K562 (cell line): ENCODE measurements at regions not wholly inside any gene's neighbourhood (a gene's known extent, or its start where the extent isn't known, plus 50 kb on each side); places are given as distances from the start of the nearest gene placed in this dataset.

Experiments used
- AFF4 ChIP-seq: sonication (generic); formaldehyde crosslinking; IDR thresholded peaks from 2 replicates; pipeline ENCODE4 v1.8.0; 2023; ENCODE audit warnings: mild to moderate bottlenecking, missing genetic modification reagents
- ELK3 ChIP-seq: fragments of 450-650 bp; formaldehyde crosslinking; IDR thresholded peaks from 2 replicates; pipeline ENCODE4 v1.4.0; 2020; ENCODE audit warnings: mild to moderate bottlenecking
- ZNF316 ChIP-seq: fragments of 450-650 bp; IDR thresholded peaks from 2 replicates; pipeline ENCODE4 v1.6.1; 2016
- TF ChIP-seq, protein P1 (sequence below): sonication (generic); formaldehyde crosslinking; IDR thresholded peaks from 2 replicates; pipeline ENCODE4 v1.8.1; 2023; ENCODE audit warnings: missing genetic modification reagents, mild to moderate bottlenecking, borderline replicate concordance

GRCh38 chr18:43656547-43656946 lies 379.3 kb upstream of the SYT4 start (continued):
- TF ChIP-seq, protein P1, sequence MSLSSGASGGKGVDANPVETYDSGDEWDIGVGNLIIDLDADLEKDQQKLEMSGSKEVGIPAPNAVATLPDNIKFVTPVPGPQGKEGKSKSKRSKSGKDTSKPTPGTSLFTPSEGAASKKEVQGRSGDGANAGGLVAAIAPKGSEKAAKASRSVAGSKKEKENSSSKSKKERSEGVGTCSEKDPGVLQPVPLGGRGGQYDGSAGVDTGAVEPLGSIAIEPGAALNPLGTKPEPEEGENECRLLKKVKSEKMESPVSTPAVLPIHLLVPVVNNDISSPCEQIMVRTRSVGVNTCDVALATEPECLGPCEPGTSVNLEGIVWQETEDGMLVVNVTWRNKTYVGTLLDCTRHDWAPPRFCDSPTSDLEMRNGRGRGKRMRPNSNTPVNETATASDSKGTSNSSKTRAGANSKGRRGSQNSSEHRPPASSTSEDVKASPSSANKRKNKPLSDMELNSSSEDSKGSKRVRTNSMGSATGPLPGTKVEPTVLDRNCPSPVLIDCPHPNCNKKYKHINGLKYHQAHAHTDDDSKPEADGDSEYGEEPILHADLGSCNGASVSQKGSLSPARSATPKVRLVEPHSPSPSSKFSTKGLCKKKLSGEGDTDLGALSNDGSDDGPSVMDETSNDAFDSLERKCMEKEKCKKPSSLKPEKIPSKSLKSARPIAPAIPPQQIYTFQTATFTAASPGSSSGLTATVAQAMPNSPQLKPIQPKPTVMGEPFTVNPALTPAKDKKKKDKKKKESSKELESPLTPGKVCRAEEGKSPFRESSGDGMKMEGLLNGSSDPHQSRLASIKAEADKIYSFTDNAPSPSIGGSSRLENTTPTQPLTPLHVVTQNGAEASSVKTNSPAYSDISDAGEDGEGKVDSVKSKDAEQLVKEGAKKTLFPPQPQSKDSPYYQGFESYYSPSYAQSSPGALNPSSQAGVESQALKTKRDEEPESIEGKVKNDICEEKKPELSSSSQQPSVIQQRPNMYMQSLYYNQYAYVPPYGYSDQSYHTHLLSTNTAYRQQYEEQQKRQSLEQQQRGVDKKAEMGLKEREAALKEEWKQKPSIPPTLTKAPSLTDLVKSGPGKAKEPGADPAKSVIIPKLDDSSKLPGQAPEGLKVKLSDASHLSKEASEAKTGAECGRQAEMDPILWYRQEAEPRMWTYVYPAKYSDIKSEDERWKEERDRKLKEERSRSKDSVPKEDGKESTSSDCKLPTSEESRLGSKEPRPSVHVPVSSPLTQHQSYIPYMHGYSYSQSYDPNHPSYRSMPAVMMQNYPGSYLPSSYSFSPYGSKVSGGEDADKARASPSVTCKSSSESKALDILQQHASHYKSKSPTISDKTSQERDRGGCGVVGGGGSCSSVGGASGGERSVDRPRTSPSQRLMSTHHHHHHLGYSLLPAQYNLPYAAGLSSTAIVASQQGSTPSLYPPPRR (CRISPR knock-in tag), result no peak
- no peak for TF ChIP-seq ELK3 (CRISPR knock-in tag)
- TF ChIP-seq ZNF316, result no peak
- TF ChIP-seq AFF4 (CRISPR knock-in tag), result no peak
